ENCODE measurements at regions not wholly inside any gene's neighbourhood (a gene's known extent, or its start where the extent isn't known, plus 50 kb on each side); places are given as distances from the start of the nearest gene placed in this dataset.
"Not testable (repeated sequence)": the region's sequence is repeated elsewhere in the genome, so short reads cannot be mapped to it uniquely, and the experiment has no call there.

DNA sequence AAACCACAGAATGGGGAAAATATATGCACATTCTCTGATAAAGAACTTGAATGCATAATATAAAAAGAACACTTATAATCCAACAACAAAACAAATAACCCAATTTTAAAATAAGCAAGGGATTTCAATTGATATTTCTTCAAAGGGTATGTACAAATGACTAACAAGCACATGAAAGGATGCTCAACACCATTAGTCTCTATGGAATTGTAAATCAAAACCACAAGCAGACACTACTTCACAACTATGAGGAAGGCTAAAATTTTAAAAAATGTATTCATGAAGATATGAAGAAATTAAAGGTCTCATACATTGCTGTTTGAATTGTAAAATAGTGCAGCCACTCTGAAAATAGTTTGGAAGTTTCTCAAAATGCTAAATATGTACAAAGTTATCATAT is 78.9 kb upstream of the GAS1 start:
- no peak for FAIRE-seq
- no peak for DNase-seq (ENCODE audit: insufficient read length, low spot score)
- TF ChIP-seq, protein P1, sequence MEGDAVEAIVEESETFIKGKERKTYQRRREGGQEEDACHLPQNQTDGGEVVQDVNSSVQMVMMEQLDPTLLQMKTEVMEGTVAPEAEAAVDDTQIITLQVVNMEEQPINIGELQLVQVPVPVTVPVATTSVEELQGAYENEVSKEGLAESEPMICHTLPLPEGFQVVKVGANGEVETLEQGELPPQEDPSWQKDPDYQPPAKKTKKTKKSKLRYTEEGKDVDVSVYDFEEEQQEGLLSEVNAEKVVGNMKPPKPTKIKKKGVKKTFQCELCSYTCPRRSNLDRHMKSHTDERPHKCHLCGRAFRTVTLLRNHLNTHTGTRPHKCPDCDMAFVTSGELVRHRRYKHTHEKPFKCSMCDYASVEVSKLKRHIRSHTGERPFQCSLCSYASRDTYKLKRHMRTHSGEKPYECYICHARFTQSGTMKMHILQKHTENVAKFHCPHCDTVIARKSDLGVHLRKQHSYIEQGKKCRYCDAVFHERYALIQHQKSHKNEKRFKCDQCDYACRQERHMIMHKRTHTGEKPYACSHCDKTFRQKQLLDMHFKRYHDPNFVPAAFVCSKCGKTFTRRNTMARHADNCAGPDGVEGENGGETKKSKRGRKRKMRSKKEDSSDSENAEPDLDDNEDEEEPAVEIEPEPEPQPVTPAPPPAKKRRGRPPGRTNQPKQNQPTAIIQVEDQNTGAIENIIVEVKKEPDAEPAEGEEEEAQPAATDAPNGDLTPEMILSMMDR (IDR thresholded peaks at IDR 0.05; ENCODE audit: insufficient read depth, missing control alignments): no peak

- not testable (repeated sequence) for FAIRE-seq; DNase-seq (ENCODE audit: insufficient read length, low spot score)
Observed at GRCh38 chr9:87028836-87029235, 81.5 kb upstream of the GAS1 start.

- no peak for DNase-seq (ENCODE audit: insufficient read length, low spot score)
- TF ChIP-seq, protein P1 (IDR thresholded peaks at IDR 0.05; ENCODE audit: insufficient read depth, missing control alignments): no peak
- no peak for FAIRE-seq
Observed at GRCh38 chr9:87029905-87030304, 82.6 kb upstream of the GAS1 start.

- no peak for FAIRE-seq
- no peak for DNase-seq (ENCODE audit: insufficient read length, low spot score)
- TF ChIP-seq, protein P1 (IDR thresholded peaks at IDR 0.05; ENCODE audit: insufficient read depth, missing control alignments): no peak
Observed at GRCh38 chr9:87034841-87035240, 87.5 kb upstream of the GAS1 start.

DNA sequence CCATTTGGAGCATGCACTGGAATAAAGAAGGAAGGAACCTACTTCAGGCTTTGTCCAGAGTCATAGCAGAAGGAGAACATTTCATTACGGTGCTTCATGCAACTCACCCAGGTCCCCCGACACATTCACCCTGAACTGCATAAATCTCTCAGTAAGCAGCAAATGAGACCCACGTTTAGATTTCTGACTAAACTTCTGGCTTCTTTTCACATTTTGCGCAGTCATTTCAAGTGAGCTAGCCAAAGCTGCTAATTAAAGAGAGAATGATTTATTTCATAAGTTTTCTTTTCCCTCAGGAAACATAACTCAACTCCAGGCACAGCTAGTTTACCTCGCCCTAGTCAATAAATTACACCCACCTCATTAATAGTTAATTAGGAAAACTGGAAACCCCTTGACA is 88.6 kb upstream of the GAS1 start:
- FAIRE-seq (no peak), DNase-seq (ENCODE audit: insufficient read length, low spot score) (no peak)
- TF ChIP-seq, protein P1 (IDR thresholded peaks at IDR 0.05; ENCODE audit: insufficient read depth, missing control alignments): no peak

GRCh38 chr9:87036506-87036905 is 89.2 kb upstream of the GAS1 start:
- no peak for DNase-seq (ENCODE audit: insufficient read length, low spot score)
- TF ChIP-seq, protein P1 (IDR thresholded peaks at IDR 0.05; ENCODE audit: insufficient read depth, missing control alignments): no peak
- FAIRE-seq: no peak

- no peak for FAIRE-seq
- DNase-seq (ENCODE audit: insufficient read length, low spot score): no peak
- TF ChIP-seq, protein P1 (IDR thresholded peaks at IDR 0.05; ENCODE audit: insufficient read depth, missing control alignments): no peak
Observed at GRCh38 chr9:87039809-87040392, 92.6 kb upstream of the GAS1 start.
